GM19035 (cell line): ENCODE measurements at regions not wholly inside any gene's neighbourhood (a gene's known extent, or its start where the extent isn't known, plus 50 kb on each side); places are given as distances from the start of the nearest gene placed in this dataset.

Source experiments
- ATAC-seq: cut with Tn5 transposase; IDR thresholded peaks from one replicate; pipeline ENCODE4 v1.9.1; 2021; ENCODE audit not compliant: unreplicated experiment

- no peak for ATAC-seq
Measured at GRCh38 chr9:90538566-90538965, 104.1 kb downstream of the DIRAS2 start.

GRCh38 chr9:90539286-90539685 is 103.3 kb downstream of the DIRAS2 start:
- no peak for ATAC-seq

DNA sequence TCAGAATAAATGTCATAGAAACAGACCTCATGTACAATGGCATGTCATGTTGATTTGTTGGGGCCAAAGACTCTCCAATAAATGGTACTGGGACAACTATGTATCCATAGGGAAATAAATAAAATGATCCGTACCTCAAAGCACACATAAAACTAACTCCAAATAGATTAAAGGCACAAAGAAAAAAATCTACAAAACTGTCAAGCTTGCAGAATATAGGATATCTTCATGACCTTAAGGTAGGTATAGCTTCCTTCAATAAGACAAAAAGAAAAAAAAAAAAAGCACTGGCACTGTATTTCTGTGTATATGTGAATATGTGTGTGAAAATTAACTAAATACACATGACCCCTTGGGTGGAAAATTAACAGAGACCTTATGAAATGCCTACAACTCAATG is 101.9 kb downstream of the DIRAS2 start:
- ATAC-seq: no peak

DNA sequence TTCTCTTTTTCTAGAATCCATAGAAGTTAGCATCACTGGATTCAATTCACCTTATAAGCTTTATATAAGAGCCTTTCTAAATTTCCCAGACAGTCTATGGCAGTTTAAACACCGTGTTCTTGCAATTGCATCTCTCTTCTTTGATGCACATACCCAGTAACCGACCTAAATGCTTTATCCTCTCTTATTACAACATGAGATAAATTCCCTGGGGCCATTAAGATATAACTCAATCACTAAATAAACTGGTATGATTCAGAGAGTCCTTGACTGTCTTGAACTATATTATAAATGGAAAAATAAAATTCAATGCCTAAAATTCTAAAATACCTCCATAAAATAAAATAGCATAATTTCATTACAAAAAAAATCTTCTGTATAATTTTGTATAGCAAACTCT is 98.1 kb downstream of the DIRAS2 start:
- no peak for ATAC-seq

DNA sequence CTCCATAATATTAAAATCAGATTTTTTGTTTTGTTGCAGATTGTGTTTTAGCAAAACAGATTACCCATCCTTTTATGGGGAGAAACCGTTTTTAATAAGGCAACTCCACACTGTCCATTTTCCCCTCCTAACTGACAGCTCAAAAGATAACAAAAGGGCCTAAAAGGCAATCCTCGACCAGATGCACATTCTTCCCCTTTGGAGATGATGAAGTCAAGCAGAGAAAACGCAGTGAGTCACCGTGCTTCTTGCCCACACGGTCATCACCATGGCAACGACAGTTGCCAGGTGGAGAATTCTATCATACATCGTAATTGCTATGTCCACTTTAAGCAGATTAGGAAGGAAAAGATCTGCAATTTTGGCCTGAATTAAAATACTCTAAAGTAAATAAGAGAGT is 96.4 kb downstream of the DIRAS2 start:
- ATAC-seq: no peak

- ATAC-seq: no peak
Measured at GRCh38 chr9:90547896-90548295, 94.7 kb downstream of the DIRAS2 start.

GRCh38 chr9:90552317-90552716 is 90.3 kb downstream of the DIRAS2 start:
- peak; percentile 90 for ATAC-seq

DNA sequence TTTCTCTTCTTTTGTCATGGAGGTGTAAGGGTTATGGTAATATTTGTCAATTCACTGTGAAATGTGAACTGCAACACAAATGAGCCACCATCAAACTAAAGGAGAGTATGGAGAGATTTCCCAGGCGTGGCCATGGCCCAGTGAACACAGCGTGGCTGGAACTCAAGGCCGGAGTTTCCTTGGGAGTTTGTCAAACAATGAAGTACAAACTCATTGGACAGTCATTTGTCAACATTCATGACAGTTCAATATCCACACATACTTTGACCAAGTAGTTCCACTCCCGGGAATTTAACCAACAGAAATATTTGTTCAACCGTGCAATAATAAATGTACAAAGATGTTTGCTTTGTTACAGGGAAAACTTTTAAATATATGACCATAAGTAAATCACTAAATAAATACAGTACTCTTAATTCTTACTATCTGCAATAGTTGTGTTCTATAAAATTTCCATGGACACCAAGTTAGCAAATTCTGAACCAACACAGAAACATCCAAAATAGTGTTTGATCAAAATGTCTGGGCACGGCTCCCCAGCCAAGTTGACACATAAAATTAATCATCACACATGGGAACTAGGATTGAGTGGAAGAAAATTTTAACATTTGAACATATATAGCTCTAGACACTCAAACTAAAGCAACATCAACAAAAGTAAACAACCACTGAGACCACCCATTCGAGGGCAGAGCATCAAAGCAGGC is 87.1 kb downstream of the DIRAS2 start:
- no peak for ATAC-seq

GRCh38 chr9:90556897-90557675 is 85.5 kb downstream of the DIRAS2 start:
- ATAC-seq: no peak

- no peak for ATAC-seq
Measured at GRCh38 chr9:90559075-90560073, 83.2 kb downstream of the DIRAS2 start.
